Effector CD4-positive, alpha-beta T cell (primary cell): ENCODE measurements at regions not wholly inside any gene's neighbourhood (a gene's known extent, or its start where the extent isn't known, plus 50 kb on each side); places are given as distances from the start of the nearest gene placed in this dataset.

Experiments used
- DNase-seq: peaks from one replicate; pipeline ENCODE4 v3.0.0-alpha.2; 2020

DNA sequence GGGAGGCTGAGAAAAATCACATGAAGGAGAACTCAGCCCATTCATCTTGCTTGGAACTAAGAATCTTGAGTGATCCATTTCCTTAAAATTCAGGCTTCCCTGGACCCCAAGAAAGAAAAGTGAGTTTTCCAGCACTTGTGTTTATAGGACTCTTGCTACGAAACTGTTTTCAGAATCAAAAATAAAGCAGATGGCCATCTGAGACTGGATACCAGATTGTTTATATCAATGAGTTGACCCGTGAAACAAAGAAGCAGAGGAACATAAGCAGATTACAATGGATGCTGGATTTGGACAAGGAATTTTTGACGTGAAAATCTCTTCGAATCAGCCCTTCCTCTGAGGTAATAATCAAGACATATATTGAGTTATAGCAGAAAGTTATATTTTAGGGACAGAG, 223.2 kb downstream of the SYK start:
- DNase-seq: no peak

- DNase-seq: no peak
These were observed 224.2 kb downstream of the SYK start for GRCh38 chr9:91025856-91026255.

DNA sequence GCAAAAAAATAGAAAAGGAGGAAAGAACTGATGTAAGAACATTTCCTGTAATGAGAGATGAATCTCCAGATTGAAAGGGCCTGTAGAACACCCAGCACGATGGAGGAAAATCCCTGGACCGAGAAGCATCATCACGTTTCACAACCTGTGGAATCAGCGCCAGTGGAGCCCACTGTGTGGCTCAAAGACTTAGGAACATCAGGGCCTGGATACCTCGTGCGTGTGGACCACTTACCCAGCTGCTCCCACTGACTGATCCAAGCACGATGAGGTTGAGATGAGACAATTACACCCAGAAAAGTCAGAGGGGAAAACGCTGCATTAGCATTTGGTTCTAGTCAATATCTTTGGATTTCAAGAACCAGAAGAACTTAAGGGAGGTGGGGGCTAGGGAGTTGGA, 224.6 kb downstream of the SYK start:
- DNase-seq: no peak

- no peak for DNase-seq
These were observed 225.4 kb downstream of the SYK start for GRCh38 chr9:91027005-91027404.

DNA sequence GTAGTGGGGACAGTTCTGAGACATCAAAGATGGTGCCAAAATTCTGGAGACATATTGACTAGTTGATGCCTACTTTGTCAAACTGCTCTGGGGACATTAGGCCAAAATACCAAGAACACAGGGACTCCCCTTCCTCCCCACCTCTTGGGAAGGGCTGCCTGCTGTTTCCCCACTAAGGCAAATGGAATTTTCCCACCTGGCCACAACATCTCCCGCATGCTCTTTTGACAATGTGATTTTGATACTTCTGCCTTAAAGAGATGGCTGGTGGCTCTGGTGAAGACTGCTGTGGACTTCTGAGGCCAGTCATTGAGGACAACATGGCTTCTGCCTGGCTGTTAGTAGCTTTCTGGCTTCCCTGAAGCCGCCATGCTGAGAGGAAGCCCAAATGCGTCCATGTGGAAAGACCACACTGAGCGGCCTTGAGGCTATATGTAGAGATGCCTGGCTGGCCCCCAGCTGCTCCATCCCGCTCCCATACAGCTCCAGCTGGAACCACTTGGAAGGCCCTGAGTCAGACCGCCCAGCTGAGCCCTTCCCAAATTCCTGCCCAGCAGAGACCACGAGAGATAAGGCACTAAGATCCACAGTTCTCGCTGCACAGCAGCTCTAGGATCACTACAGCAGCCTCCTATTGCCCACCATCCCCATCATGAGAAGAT, 226.7 kb downstream of the SYK start:
- no peak for DNase-seq

- no peak for DNase-seq
These were observed 228.2 kb downstream of the SYK start for GRCh38 chr9:91029650-91030361.

DNA sequence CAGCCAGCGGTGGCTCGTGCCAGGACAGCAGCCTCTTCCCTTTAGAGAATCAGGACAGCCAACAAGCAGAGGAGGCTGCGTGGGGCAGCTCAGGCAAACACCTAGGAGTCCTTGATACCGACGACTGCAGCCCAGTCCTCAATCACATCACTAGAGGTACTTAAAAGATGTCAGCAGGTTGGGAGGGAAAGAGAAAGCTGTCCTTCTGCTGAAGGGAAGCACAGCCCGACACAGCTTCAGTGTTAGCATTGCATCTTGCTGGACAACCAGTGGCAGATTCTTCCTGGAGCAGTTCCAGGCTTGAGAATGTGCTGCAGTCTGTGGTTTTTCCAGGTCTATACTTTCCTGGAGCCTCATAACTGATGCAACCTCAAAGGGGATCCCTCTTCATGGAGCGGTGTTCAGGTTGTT, 230.5 kb downstream of the SYK start:
- DNase-seq: no peak

- no peak for DNase-seq
These were observed 231.7 kb downstream of the SYK start for GRCh38 chr9:91033270-91033669.

DNA sequence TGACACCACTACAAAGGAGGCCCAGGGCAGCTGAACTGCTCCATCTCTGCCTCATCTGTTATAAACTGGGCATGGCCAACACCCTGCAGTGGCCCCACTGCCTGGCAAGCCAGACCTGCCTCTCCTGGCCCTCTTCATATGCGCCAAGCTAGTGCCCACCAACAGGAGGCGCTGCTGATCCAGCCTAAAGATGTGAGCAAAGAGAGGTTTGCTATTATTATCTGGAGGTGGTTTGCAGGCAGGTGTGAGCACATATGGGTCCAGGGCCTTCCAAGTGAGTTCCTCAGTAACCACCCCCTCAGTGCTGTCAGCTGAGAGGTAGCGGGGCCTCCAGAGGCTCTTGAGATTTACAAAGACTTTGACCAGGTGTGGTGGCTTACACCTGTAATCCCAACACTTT, 232.2 kb downstream of the SYK start:
- DNase-seq: peak; percentile 46

DNA sequence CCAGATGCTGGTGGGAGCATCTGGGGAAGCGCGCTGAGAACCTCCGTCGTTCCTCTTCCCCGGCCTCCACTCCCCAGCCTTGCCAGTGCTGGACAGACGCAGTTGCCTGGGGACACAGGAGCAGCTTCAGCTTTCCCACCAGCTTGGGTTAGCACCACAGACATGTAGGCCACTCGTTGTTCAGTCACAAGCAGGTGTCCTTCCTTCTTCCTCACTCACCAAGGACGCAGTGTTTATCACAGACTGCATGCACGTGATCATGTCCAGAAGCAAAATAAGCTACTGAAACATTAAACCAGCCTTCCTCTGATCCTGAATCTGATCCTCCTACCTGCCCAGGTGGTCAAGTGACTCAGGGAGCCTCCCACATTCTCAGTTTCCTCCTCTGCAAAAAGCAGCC, 232.9 kb downstream of the SYK start:
- DNase-seq: no peak

DNA sequence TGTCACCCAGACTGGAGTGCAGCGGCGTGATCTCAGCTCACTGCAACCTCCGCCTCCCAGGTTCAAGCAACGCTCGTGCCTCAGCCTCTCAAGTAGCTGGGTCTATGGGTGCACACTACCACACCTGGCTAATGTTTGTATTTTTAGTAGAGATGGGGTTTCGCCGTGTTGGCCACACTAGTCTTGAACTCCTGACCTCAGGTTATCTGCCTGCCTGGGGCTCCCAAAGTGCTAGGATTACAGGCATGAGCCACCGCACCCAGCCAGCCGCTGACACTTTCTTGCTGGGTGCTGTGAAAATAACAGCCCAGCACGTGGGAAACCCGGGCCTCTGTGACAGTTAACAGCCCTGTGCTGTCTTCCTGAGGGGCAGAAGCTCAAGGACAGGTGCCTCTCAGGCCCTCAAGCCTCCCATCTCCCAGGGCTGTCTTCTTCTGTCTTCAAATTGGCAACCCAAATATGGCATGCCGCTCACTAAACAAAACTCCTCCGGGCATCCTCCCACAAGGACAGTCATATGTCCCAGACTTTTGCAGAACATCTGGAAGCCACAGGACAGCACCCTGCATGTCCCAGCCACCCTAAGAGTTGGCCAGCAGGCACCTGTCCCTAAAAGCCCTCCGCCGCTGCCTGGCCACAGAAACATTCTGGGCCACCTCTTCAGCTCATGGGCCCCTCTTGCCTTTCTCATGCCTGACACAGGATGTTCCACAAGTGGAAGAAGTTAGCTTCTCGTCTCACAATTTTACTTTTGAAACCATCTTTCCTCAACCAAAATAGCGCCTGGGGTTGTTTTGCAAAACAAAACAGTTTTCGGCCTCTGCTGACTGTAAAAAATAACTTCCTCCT, 233.6 kb downstream of the SYK start:
- no peak for DNase-seq

- DNase-seq: no peak
These were observed 234.2 kb downstream of the SYK start for GRCh38 chr9:91035825-91036208.

GRCh38 chr9:91036356-91036755, 234.7 kb downstream of the SYK start:
- DNase-seq: no peak

GRCh38 chr9:91036826-91037510, 235.3 kb downstream of the SYK start:
- peak; percentile 11 for DNase-seq

DNA sequence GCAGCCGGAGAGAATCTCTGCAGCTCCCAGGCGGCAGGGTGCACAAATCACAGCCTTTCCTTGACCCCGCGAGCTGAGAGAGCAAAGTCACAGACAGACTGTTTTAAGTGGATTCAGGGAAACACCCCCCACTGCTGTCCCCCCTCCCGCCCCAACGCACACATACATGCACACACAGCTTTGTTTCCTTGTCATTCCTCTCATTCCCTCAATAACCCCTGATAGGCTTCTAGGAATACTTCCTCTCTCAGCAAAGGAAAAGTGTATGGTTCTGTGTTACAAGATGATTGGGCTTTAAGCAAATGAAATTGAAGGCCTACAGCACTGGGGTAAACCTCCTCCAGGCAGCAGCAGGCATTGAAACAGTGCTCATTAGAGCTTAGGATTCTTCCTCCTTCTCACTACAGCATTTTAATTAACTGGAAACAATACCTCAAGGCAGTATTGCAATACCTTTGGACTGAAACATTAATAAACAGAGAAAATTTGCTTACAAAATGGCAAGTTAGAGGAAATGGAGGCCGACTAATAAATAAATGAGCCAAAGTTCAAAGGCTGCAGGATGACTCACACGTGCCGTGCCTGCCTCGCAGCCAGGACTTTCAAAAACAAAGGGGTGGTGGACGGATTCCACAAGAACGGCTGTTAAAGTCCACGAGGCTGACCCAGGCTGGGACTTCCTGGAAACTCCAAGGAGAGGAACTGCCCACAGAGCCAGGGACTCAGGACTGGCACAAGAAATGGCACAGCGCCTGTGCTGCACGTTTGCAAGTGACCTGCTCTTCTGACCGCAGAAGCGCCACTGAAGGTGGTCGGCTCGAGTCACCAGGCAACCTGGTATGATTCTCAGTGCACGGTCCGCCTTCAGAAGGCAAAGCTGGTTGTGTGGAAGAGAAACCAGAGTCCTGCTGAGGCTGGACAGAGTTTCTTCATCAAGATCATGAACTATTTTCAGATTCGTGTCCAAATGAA, 236.2 kb downstream of the SYK start:
- no peak for DNase-seq

GRCh38 chr9:91038483-91039124, 237.0 kb downstream of the SYK start:
- DNase-seq: no peak

GRCh38 chr9:91039125-91039834, 237.7 kb downstream of the SYK start:
- no peak for DNase-seq

GRCh38 chr9:91039835-91040140, 238.2 kb downstream of the SYK start:
- DNase-seq: no peak

- no peak for DNase-seq
These were observed 239.0 kb downstream of the SYK start for GRCh38 chr9:91040371-91041215.

DNA sequence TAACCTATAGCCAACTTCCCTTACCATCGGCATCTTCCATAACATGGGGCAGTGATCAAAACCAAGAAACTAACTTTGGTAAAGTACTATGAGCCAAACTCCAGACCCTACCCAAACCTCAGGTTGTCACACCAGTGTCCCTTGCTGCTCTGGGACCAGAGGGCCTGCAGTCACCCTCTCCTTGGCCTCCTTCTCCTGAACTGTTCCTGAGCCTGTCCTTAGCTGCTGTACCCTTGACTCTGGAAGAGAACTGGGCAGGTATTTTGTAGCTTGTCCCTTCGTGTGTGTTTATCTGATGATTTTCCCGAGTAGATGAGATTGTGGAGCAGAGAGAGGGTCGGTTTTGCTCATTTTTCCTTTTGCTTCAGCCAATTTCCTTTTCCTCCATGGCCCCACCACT, 240.4 kb downstream of the SYK start:
- DNase-seq: no peak
